NCI-H2227 (cell line): ENCODE measurements at regions not wholly inside any gene's neighbourhood (a gene's known extent, or its start where the extent isn't known, plus 50 kb on each side); places are given as distances from the start of the nearest gene placed in this dataset.
"Not testable (repeated sequence)": the region's sequence is repeated elsewhere in the genome, so short reads cannot be mapped to it uniquely, and the experiment has no call there.

Source experiments
- DNase-seq: peaks from one replicate; lab custom pipeline; 2025; ENCODE audit not compliant: unreplicated experiment; lab: John Stamatoyannopoulos, UW

DNA sequence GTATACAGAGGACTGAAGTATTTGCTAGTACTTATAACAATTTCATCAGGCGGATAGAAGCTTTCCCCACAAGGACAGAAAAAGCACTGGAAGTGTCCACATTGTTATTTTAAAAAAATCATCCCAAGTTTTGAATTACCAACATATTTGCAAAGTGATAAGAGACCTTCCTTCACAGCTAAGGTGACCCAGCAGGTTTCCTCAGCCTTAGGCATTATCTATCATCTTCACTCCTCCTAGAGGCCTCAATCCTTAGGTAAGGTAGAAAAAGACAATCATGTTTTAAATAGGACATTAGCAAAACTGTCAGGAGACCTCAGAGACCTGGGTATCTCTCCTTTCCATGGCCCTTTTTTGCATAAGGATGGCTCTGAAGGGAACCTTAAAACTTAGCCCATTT, 72.5 kb upstream of the CHD6 start:
- no peak for DNase-seq

DNA sequence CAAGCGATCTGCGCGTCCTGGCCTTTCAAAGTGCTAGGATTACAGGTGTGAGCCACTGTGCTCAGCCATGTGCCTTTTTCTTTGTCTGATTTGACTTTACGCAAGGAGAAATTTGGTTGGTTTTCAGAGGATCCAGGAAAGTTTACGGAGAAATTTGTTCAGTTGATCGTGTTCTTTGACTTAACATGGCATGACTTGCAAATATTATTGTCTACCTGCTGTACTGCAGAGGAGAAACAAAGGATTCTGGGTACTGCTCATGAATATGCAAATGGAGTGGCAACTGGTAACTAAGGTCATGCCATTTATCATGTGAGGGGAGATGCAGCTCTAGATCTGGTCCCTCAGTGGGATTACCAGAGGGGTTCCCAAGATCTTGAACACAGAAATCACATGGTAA, 68.8 kb upstream of the CHD6 start:
- DNase-seq: no peak

DNA sequence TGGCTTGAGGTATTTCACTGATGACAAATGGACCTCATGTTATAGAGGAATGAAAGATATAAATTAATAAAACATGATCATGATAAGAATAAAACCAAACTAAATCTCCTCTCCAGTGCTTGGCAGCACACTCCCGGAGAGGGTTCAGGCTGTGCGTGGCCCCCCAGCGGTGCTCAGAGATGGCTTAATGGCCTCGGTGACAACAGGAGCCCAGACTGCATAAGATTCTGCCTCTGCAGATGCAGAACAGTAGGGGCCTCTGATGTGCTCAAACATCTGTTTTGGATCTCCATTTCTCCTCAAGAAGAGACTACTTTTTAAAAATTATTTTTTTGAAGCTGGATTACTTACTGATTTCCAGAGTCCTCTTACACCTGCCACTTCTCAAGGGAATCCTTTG, 67.0 kb upstream of the CHD6 start:
- not testable (repeated sequence) for DNase-seq

DNA sequence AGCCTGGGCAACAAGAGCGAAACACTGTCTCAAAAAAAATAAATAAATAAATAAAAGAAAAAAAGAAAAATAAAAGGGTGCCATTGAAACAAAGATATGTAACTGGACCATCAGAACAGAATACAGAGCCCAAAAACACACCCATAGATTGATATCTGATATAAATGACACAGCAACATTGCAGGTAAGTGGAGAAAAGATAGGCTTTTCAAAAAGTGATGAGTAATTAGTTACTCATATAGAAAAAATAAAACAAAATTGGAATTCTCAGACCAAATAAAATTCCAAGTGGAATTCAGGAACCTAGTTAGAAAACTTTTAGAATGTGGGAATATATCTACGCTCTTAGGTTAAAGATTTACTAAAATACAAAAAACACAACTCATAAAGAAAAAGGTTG, 60.6 kb upstream of the CHD6 start:
- no peak for DNase-seq

DNA sequence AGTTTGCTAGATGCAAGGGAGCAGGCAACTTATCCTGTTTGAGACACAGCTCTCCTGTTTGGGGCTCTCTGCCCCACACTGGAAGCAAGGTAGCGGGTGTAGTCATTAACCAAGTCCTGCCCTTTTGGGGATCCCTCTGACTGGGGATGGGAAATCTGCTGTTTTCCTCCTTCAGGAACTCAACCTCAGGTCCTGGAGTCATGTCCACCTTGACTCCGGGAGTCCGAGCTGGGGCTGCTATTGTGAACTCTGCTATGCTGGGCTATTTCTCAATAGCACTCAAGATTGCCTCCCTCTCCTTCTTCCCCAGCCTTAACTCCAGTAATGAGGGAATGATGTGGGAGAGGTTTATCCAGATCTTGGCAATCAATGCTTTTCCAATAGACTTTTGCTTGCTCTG, 54.1 kb upstream of the CHD6 start:
- no peak for DNase-seq

DNA sequence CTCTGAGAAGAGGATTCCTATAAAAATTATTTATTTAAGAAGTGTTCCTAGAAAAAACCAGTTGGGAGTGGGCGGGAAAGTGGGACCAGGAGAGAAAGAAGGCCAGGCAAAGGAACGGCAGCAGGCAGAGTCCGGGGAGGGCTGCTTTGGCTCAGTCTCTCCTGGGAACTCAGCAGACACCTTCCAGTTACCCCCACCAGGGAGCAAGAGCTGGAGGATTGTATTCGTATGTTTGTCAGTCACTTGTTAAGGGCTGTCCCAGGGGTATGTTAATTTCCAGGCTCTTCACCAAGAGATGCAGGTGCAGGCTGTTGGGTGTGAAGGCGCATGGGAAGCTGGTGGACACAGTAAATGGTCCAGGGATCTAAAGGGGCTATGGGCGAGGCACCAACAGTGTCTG, 53.0 kb upstream of the CHD6 start:
- DNase-seq: no peak

DNA sequence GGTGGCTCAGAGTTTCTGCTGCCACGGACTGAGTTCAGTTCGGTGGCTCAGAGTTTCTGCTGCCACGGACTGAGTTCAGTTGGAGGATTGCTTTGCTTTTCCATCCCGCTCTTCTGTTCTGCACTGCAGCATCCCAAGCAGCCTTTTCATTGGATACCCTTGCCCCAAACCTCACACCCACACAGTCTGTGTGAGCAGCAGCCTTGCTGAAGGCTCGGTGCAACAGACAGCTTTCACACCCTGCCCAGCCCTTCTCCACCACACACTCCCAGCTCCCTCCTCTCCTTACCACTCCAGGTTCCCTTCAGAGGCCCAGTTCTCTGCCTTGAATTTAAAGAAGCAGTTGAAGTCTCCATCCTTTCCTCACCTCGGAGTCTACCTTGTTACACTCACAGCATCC, 52.5 kb upstream of the CHD6 start:
- DNase-seq: no peak

DNA sequence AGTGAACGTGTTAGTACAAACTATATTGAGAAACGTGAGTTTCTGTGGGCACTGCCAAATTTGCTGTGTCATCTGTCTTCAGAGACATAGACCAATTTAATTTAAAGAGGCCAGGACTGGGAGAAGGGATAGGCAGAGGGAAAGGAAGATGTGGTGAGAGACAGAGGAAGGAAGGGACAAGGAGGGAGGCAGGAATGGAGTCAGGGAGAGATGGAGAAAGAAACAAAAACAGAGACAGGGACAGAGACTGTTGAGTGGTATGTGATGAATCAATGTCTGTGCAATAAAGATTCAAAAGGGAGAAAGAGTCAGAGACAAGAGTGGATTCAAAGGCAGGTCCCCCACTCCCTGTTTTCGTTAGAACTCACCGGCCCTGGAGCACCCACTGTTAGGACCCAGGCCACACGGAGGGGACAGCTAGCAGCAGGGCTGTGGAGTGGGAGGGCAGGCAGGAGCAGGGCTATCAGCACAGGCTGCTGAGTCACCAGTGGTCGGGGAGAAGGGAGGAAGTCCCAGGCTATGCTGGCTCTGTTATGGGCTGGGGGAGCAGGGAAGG, 51.6 kb upstream of the CHD6 start:
- DNase-seq: no peak

DNA sequence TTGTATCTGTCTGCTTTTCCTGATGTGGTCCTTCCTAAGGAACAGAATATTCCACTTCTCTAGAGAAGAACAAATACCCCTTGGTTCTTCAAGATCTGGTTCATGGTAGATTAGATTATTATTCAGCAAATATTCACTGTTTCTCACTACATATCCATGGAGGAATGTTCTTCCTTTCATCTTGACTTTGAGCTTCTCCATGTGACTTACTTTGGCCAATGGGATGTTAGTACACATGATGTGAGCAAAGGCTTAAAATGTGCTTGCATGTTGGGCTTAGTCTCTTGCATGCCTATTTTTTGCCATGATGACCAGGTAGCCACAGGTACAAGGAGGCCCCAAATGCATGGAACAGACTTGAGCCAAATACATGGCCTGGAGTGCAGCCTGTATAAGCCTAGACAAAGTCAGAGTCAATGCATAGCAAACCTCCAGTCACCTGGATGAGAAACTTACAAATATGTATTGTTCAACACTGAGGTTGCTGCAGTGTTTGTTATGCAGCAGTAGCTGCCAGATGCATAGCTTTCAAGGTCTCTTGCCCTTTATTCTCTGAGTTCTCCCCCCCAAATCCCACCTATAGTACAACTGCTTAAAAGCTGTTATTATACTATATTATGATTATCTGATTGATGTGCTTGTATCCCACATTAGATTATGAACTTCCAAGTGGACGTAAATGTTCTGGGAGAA, 50.0 kb upstream of the CHD6 start:
- no peak for DNase-seq
